Tibial artery (tissue), 4 donors: ENCODE measurements at regions not wholly inside any gene's neighbourhood (a gene's known extent, or its start where the extent isn't known, plus 50 kb on each side); places are given as distances from the start of the nearest gene placed in this dataset.

ENCODE experiments used
- DNase-seq, 2 donors: peaks; one replicate each; pipeline ENCODE4 v3.0.0-alpha.2; 2019
- H3K27ac ChIP-seq, 2 donors: fragments of 200-600 bp; sonication (generic) in 1 of 2; 1 replicate in 1 of 2; 2 replicates in 1 of 2; pipeline ENCODE4 v1.5.1; 2018 to 2019; ENCODE audit warnings: mild to moderate bottlenecking in 1 of 2
- H3K27me3 ChIP-seq, 2 donors: fragments of 200-600 bp; sonication (generic) in 1 of 2; one replicate each; pipeline versions ENCODE4 v1.5.1 to v1.6.0; 2016 to 2019
- H3K36me3 ChIP-seq, 3 donors: fragments of 200-600 bp; sonication (generic) in 2 of 3; one replicate each; pipeline ENCODE4 v1.5.1; 2016 to 2019; ENCODE audit warnings: mild to moderate bottlenecking in 2 of 3
- H3K4me1 ChIP-seq, 4 donors: fragments of 200-600 bp; sonication (generic) in 2 of 4; 1 replicate in 3 of 4; 2 replicates in 1 of 4; pipeline ENCODE4 v1.5.1; 2016 to 2019
- H3K4me3 ChIP-seq, 2 donors: fragments of 200-600 bp; sonication (generic) in 1 of 2; 1 replicate in 1 of 2; 2 replicates in 1 of 2; pipeline ENCODE4 v1.5.1; 2018 to 2019; ENCODE audit warnings: mild to moderate bottlenecking in 2 of 2
- H3K9me3 ChIP-seq, 3 donors: fragments of 200-600 bp; sonication (generic) in 1 of 3; one replicate each; pipeline ENCODE4 v1.5.1; 2016 to 2019
- intact Hi-C: fragments of 100-400 bp; cut with DNase I; formaldehyde crosslinking; loops from one replicate; pipeline ENCODE4 v1.15.0; 2023; ENCODE audit warnings: low total_unique reads
- TF ChIP-seq, protein P1 (sequence below), 2 experiments: fragments of 200-600 bp in 1 of 2; fragments of 450-650 bp in 1 of 2; IDR thresholded peaks; one replicate each; pipeline ENCODE4 v1.5.1; 2017 to 2019; ENCODE audit warnings: antibody characterized with exemption in 2 of 2, mild to moderate bottlenecking in 1 of 2, moderate library complexity in 1 of 2

DNA sequence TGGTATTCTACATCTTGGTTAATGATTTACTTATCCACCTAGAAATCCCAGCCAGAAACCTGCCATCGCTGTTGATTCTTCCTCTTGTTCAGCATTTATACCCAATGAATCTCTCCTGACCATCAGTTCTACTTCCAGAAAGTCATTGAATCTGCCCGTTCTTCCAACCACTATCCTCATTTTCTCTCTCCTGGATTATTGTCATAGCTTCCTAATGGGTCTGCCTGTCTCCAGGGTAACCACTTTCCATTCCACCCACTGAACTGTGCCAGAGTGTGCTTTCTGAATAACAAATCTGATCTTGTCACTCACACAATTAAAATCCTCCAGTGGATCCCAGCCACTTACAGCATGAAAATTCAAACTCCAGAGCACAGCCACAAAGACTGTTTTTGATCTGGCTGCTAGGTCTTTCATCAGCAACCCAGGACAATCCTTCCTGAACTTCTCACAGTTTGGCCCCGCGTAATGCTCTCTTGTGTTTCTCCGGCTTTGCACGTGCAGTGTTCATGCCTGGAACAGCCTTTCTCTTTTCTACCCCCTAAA is 330.6 kb downstream of the SPRY2 start:
- no peak overlapping the region for H3K4me3 ChIP-seq
- H3K4me1 ChIP-seq: peaks cover 0 to 12% (median 3%) of the 10 kb centered on the region in 4 donors
- intact Hi-C loops: no loop called here
- H3K36me3 ChIP-seq: no peaks in the 10 kb centered on the region
- H3K9me3 ChIP-seq: no peaks in the 10 kb centered on the region
- TF ChIP-seq, protein P1, sequence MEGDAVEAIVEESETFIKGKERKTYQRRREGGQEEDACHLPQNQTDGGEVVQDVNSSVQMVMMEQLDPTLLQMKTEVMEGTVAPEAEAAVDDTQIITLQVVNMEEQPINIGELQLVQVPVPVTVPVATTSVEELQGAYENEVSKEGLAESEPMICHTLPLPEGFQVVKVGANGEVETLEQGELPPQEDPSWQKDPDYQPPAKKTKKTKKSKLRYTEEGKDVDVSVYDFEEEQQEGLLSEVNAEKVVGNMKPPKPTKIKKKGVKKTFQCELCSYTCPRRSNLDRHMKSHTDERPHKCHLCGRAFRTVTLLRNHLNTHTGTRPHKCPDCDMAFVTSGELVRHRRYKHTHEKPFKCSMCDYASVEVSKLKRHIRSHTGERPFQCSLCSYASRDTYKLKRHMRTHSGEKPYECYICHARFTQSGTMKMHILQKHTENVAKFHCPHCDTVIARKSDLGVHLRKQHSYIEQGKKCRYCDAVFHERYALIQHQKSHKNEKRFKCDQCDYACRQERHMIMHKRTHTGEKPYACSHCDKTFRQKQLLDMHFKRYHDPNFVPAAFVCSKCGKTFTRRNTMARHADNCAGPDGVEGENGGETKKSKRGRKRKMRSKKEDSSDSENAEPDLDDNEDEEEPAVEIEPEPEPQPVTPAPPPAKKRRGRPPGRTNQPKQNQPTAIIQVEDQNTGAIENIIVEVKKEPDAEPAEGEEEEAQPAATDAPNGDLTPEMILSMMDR (IDR thresholded peaks at IDR 0.05): no peak
- DNase-seq: no peak
- H3K27me3 ChIP-seq: no peaks in the 10 kb centered on the region
- H3K27ac ChIP-seq: no peak overlapping the region

DNA sequence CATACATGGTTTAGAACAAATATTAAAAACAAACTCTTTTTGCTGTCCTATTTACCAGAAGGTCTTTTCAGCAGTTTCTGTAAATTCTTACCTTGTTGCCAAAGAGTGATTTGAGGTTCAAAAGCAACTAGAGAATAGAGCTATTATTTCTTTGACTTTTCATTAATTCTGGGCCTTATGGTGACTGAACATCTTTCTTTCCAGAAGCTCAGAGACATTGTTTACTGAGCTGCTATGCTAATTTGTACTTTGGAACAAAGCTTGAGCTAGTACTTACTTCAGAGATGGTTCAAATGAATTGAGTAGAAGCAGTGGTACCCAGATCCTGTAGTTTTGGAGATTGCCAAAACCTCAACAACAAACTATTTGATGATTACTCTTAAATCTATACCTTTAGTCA is 331.2 kb downstream of the SPRY2 start:
- Histone ChIP-seq H3K9me3 (no peaks in the 10 kb centered on the region), H3K36me3 (no peaks in the 10 kb centered on the region), H3K4me3 (no peak overlapping the region), H3K27ac (no peak overlapping the region), H3K27me3 (no peaks in the 10 kb centered on the region), H3K4me1 (peaks cover 0 to 12% (median 3%) of the 10 kb centered on the region in 4 donors)
- intact Hi-C loops: no loop called here
- no peak for DNase-seq
- TF ChIP-seq, protein P1 (IDR thresholded peaks at IDR 0.05): no peak

DNA sequence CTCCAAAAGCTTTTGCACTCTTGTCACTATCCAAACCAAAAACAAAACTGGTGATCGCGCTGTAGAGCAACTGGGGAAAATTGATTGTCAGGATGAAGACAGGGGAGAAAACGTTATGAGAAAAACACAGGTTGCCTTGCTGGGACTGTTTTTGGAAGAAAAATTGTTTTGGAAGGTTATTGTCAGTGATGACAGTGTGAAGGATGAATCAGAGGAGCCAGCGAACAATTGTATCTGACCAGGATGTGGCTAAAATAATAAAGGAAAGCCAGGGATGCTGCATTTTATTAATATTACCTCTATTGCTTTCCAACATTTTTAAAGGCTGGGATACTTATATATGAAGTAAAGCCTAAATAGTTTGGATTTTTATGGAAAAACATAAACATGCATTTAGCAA is 334.0 kb downstream of the SPRY2 start:
- no peaks in the 10 kb centered on the region for H3K9me3 ChIP-seq
- H3K4me1 ChIP-seq: peaks cover 0 to 7% (median 2%) of the 10 kb centered on the region in 4 donors
- no peaks in the 10 kb centered on the region for H3K36me3 ChIP-seq
- no peak overlapping the region for H3K27ac ChIP-seq
- no peaks in the 10 kb centered on the region for H3K27me3 ChIP-seq
- no peak overlapping the region for H3K4me3 ChIP-seq
- DNase-seq: no peak
- intact Hi-C loops: no loop called here
- TF ChIP-seq, protein P1 (IDR thresholded peaks at IDR 0.05): no peak

DNA sequence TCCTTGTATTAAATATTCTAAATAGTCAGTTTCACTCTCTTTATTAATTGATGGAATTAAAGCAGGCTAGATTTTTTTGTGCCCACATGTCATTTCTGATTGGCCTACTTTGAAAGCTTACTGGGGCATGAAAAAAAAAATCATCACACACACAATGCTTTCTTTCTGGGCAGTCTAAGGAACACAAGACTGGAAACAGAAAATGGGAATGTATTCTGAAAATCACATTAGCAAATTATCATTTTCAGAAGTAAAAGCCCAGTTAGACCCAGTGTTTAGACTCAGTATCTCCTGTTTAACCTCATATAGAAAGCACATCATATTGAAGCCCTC is 339.4 kb downstream of the SPRY2 start:
- no peaks in the 10 kb centered on the region for H3K27me3 ChIP-seq
- TF ChIP-seq, protein P1 (IDR thresholded peaks at IDR 0.05): no peak
- intact Hi-C loops: no loop called here
- no peaks in the 10 kb centered on the region for H3K36me3 ChIP-seq
- peaks cover 0 to 5% (median 0%) of the 10 kb centered on the region in 4 donors for H3K4me1 ChIP-seq
- DNase-seq: no peak
- H3K4me3 ChIP-seq: no peak overlapping the region
- H3K9me3 ChIP-seq: no peaks in the 10 kb centered on the region
- H3K27ac ChIP-seq: no peak overlapping the region

DNA sequence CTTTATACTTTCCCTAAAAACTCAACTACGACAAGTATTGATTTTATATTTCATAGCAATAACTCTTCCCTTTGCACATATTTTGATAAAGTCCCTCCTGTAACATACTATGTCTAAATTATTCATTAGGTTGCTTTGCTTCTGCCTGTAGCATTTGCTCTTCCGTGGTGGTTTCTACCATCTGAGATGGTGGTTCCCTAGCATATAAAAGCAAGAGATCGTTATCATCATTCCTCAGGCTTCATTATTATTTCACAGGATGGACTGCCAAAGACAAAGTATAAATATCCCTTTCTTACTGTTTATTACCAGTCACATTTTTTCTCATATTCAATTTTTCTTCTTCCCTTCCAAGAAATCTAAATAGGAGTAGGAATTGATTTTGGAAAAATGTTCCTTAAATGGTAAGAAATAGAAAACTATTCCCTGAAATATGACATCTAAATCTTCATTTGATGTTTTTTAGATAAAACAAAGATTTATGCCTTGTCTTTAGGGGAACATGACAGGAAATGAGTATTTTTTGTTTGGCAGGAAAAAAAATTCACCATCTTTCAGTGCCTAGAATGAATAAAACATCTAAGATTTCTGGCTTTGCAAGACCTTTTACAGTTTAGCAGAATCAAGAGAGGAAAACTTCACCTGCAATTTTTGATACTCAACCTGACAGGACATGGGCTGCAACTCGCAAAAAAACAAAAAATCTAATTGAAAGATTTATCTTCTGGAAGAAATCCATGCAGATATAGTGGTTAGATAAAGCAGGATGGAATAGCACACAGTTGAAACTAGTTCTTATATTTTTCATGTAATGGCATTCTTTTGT is 340.0 kb downstream of the SPRY2 start:
- Histone ChIP-seq H3K27me3 (no peaks in the 10 kb centered on the region), H3K27ac (no peak overlapping the region), H3K4me1 (peaks cover 0 to 5% (median 0%) of the 10 kb centered on the region in 4 donors), H3K9me3 (no peaks in the 10 kb centered on the region), H3K4me3 (no peak overlapping the region), H3K36me3 (no peaks in the 10 kb centered on the region)
- intact Hi-C loops: no loop called here
- DNase-seq: no peak
- TF ChIP-seq, protein P1 (IDR thresholded peaks at IDR 0.05): no peak
